Gastroesophageal sphincter (tissue), 3 donors: ENCODE measurements at regions not wholly inside any gene's neighbourhood (a gene's known extent, or its start where the extent isn't known, plus 50 kb on each side); places are given as distances from the start of the nearest gene placed in this dataset.

Source experiments
- POLR2A ChIP-seq, 2 donors: fragments of 450-650 bp; IDR thresholded peaks; one replicate each; pipeline ENCODE4 v1.6.1; 2017; ENCODE audit warnings: antibody characterized with exemption in 2 of 2, mild to moderate bottlenecking in 2 of 2, moderate library complexity in 1 of 2
- POLR2AphosphoS5 ChIP-seq: sonication (generic); formaldehyde crosslinking; IDR thresholded peaks from one replicate; pipeline ENCODE4 v1.6.1; 2017; ENCODE audit warnings: antibody characterized with exemption
- TF ChIP-seq, protein P1 (sequence below), 4 experiments: fragments of 200-600 bp in 2 of 4; fragments of 450-650 bp in 2 of 4; sonication (generic) in 1 of 4; IDR thresholded peaks; one replicate each; pipeline ENCODE4 v1.5.1; 2017 to 2019; ENCODE audit warnings: antibody characterized with exemption in 4 of 4, mild to moderate bottlenecking in 2 of 4, moderate library complexity in 2 of 4

DNA sequence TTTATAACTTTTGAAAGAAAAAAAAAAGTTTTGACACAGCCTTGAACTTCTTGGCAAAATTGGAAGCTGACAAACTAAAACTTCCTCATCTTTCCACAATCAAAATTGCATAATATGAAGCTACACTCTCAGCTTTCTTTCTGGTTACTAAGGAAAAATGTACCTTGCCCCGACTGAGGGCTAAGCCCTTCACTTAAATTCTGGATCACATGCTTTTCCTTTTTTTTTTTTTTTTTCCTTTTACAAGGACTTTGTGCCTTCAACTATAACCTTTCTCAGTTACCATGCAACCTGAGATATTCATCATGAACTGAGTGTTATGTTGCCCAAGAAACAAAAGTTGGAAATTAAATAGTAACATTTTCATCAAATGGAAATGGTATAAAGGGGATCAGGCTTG, 188.5 kb upstream of the CARD18 start:
- TF ChIP-seq, protein P1, sequence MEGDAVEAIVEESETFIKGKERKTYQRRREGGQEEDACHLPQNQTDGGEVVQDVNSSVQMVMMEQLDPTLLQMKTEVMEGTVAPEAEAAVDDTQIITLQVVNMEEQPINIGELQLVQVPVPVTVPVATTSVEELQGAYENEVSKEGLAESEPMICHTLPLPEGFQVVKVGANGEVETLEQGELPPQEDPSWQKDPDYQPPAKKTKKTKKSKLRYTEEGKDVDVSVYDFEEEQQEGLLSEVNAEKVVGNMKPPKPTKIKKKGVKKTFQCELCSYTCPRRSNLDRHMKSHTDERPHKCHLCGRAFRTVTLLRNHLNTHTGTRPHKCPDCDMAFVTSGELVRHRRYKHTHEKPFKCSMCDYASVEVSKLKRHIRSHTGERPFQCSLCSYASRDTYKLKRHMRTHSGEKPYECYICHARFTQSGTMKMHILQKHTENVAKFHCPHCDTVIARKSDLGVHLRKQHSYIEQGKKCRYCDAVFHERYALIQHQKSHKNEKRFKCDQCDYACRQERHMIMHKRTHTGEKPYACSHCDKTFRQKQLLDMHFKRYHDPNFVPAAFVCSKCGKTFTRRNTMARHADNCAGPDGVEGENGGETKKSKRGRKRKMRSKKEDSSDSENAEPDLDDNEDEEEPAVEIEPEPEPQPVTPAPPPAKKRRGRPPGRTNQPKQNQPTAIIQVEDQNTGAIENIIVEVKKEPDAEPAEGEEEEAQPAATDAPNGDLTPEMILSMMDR (IDR thresholded peaks at IDR 0.05): no peak
- TF ChIP-seq POLR2AphosphoS5: no peak
- TF ChIP-seq POLR2A (IDR thresholded peaks at IDR 0.05): no peak
